GM12892 (cell line): ENCODE measurements at regions not wholly inside any gene's neighbourhood (a gene's known extent, or its start where the extent isn't known, plus 50 kb on each side); places are given as distances from the start of the nearest gene placed in this dataset.
"Not testable (repeated sequence)": the region's sequence is repeated elsewhere in the genome, so short reads cannot be mapped to it uniquely, and the experiment has no call there.

ENCODE experiments used
- POLR2A ChIP-seq: IDR thresholded peaks from 2 replicates; pipeline ENCODE4 v1.6.1; 2011; ENCODE audit warnings: low read depth, low read length, control low read depth
- POLR2AphosphoS5 ChIP-seq: IDR thresholded peaks from 2 replicates; pipeline ENCODE4 v1.6.1; 2011; ENCODE audit warnings: low read depth, low read length, control low read depth

- TF ChIP-seq POLR2A, POLR2AphosphoS5: not testable (repeated sequence)
Measured at GRCh38 chr9:97215127-97215526, 92.3 kb upstream of the CCDC180 start.
